B cell (primary cell): ENCODE measurements at regions not wholly inside any gene's neighbourhood (a gene's known extent, or its start where the extent isn't known, plus 50 kb on each side); places are given as distances from the start of the nearest gene placed in this dataset.

Experiments used
- ATAC-seq: fragments of 200-7000 bp; cut with Tn5 transposase; one replicate; pipeline ENCODE4 v1.10.0; 2021; ENCODE audit warnings: low read depth, mild to moderate bottlenecking, moderate number of reproducible peaks, moderate library complexity
- CTCF ChIA-PET: fragments of 350-600 bp; sonication (Branson Sonifier 250); formaldehyde crosslinking; loops from one replicate; lab custom pipeline; 2021; ENCODE audit warnings: antibody characterized with exemption, inconsistent platforms; lab: Charles Lee
- POLR2A ChIA-PET: fragments of 350-600 bp; sonication (Branson Sonifier 250); formaldehyde crosslinking; loops from one replicate; lab custom pipeline; 2021; ENCODE audit warnings: antibody characterized with exemption; lab: Charles Lee
- DNase-seq: peaks from one replicate; pipeline ENCODE4 v3.0.0; 2013
- H2AFZ ChIP-seq: 2 replicates; pipeline ENCODE4 v1.6.1; 2012; ENCODE audit warnings: mild to moderate bottlenecking, low read depth, low read length; ENCODE audit not compliant: insufficient read depth, poor library complexity, severe bottlenecking
- H3K27ac ChIP-seq, 2 donors: 1 replicate in 1 of 2; 2 replicates in 1 of 2; pipeline ENCODE4 v1.5.1; 2012 to 2013; ENCODE audit warnings: low read length in 2 of 2, mild to moderate bottlenecking in 2 of 2, moderate library complexity in 1 of 2
- H3K27me3 ChIP-seq, 4 experiments: fragments of 200-600 bp in 1 of 4; sonication (generic) in 1 of 4; replicated peaks in 1 of 4; 1 replicate in 2 of 4; 2 replicates in 2 of 4; pipeline versions ENCODE4 v1.6.1 to v1.7.0; 2013 to 2016; ENCODE audit warnings: low read length in 3 of 4, mild to moderate bottlenecking in 2 of 4, mixed read lengths in 1 of 4, moderate library complexity in 1 of 4; ENCODE audit not compliant: insufficient read depth in 4 of 4, control insufficient read depth in 3 of 4; ENCODE audit errors: control extremely low read depth in 1 of 4
- H3K36me3 ChIP-seq, 2 experiments: replicated peaks in 1 of 2; 1 replicate in 1 of 2; 2 replicates in 1 of 2; pipeline versions ENCODE4 v1.6.1 to v1.7.1; 2013; ENCODE audit warnings: low read length in 1 of 2; ENCODE audit not compliant: insufficient read depth in 2 of 2, control insufficient read depth in 1 of 2; ENCODE audit errors: control extremely low read depth in 1 of 2, extremely low read depth in 1 of 2
- H3K4me1 ChIP-seq, 2 donors: fragments of 200-600 bp in 1 of 2; sonication (generic) in 1 of 2; 1 replicate in 1 of 2; 2 replicates in 1 of 2; pipeline versions ENCODE4 v1.5.1 to v1.6.1; 2013 to 2017; ENCODE audit warnings: low read length in 2 of 2; ENCODE audit not compliant: control insufficient read depth in 2 of 2, insufficient read depth in 2 of 2
- H3K4me2 ChIP-seq: replicated peaks from 2 replicates; pipeline ENCODE3; 2012; ENCODE audit warnings: mild to moderate bottlenecking, low read depth, low read length; ENCODE audit not compliant: poor library complexity, severe bottlenecking
- H3K4me3 ChIP-seq, 5 experiments: fragments of 200-600 bp in 1 of 5; sonication (generic) in 1 of 5; 1 replicate in 3 of 5; 2 replicates in 2 of 5; pipeline versions ENCODE4 v1.5.1 to v1.7.0; 2011 to 2016; ENCODE audit warnings: low read length in 4 of 5, mild to moderate bottlenecking in 4 of 5, low read depth in 2 of 5, control low read depth in 1 of 5, moderate library complexity in 1 of 5; ENCODE audit not compliant: insufficient read depth in 1 of 5; ENCODE audit errors: control extremely low read depth in 1 of 5, extremely low read depth in 1 of 5
- H3K79me2 ChIP-seq: fragments of 200-600 bp; sonication (generic); one replicate; pipeline ENCODE4 v1.6.0; 2016; ENCODE audit warnings: low read length; ENCODE audit not compliant: control insufficient read depth, insufficient read depth
- H3K9ac ChIP-seq: fragments of 200-600 bp; sonication (generic); 2 replicates; pipeline ENCODE4 v1.6.1; 2017; ENCODE audit warnings: mild to moderate bottlenecking, low read length, moderate library complexity
- H3K9me3 ChIP-seq, 3 donors: one replicate each; pipeline versions ENCODE4 v1.6.1 to v1.7.1; 2013; ENCODE audit warnings: low read length in 2 of 3; ENCODE audit not compliant: control insufficient read depth in 2 of 3, insufficient read depth in 1 of 3; ENCODE audit errors: control extremely low read depth in 1 of 3
- H4K20me1 ChIP-seq: 2 replicates; pipeline ENCODE4 v1.6.0; 2012; ENCODE audit warnings: mild to moderate bottlenecking, low read length; ENCODE audit not compliant: insufficient read depth, control insufficient read depth, poor library complexity, severe bottlenecking
- H3K27ac Mint-ChIP-seq: one replicate; pipeline ENCODE4 v1.8.0; 2021; ENCODE audit warnings: mixed read lengths
- H3K27me3 Mint-ChIP-seq: one replicate; pipeline ENCODE4 v1.8.0; 2021; ENCODE audit warnings: mixed read lengths
- H3K4me1 Mint-ChIP-seq: one replicate; pipeline ENCODE4 v1.8.0; 2021; ENCODE audit warnings: mixed read lengths
- H3K4me3 Mint-ChIP-seq: one replicate; pipeline ENCODE4 v1.8.0; 2021; ENCODE audit warnings: mixed read lengths
- H3K9me3 Mint-ChIP-seq: one replicate; pipeline ENCODE4 v1.8.0; 2022; ENCODE audit warnings: mixed read lengths; ENCODE audit not compliant: insufficient read depth
- CTCF ChIP-seq: fragments of 200-600 bp; IDR thresholded peaks from one replicate; pipeline ENCODE4 v1.8.0; 2022; ENCODE audit warnings: antibody characterized with exemption, mild to moderate bottlenecking
- EZH2 ChIP-seq: IDR thresholded peaks from 2 replicates; pipeline ENCODE4 v1.6.1; 2012; ENCODE audit warnings: borderline replicate concordance, low read depth, mild to moderate bottlenecking, moderate library complexity, low read length; ENCODE audit not compliant: insufficient read depth, poor library complexity, severe bottlenecking
- WGBS: methylation state at CpG from one replicate; pipeline ENCODE4 v1.1.5; 2013; ENCODE audit warnings: missing lambda C conversion rate; ENCODE audit not compliant: insufficient coverage; 5-methylcytosine and 5-hydroxymethylcytosine counted together
- intact Hi-C: fragments of 100-400 bp; cut with micrococcal nuclease; formaldehyde crosslinking; loops from one replicate; pipeline ENCODE4 v1.10.0; 2022

- Histone ChIP-seq H3K27ac (no peak overlapping the region), H3K4me3 (no peak overlapping the region), H3K36me3 (no peaks in the 10 kb centered on the region), H4K20me1 (no peaks in the 10 kb centered on the region), H3K27me3 (no peaks in the 10 kb centered on the region), H2AFZ (no peak overlapping the region), H3K4me1 (no peaks in the 10 kb centered on the region), H3K9me3 (no peaks in the 10 kb centered on the region), H3K4me2 (no peak overlapping the region), H3K9ac (no peak overlapping the region), H3K79me2 (no peaks in the 10 kb centered on the region)
- no peak overlapping the region for H3K27ac Mint-ChIP-seq
- H3K27me3 Mint-ChIP-seq: peaks cover 11% of the 10 kb centered on the region
- no peak overlapping the region for H3K4me3 Mint-ChIP-seq
- intact Hi-C loops: no loop called here
- 78% methylated on average over 4 of the region's 7 CpGs for WGBS
- no peak for ATAC-seq
- no peaks in the 10 kb centered on the region for H3K9me3 Mint-ChIP-seq
- TF ChIP-seq CTCF (no peak), EZH2 (no peak)
- ChIA-PET POLR2A (no interaction called here), CTCF (no interaction called here)
- H3K4me1 Mint-ChIP-seq: no peaks in the 10 kb centered on the region
- no peak for DNase-seq
Observed at GRCh38 chrX:101999644-102000539, 68.1 kb upstream of the ZMAT1 start.

- no peak for DNase-seq
- H3K4me3 ChIP-seq: no peak overlapping the region
- Mint-ChIP-seq H3K9me3 (no peaks in the 10 kb centered on the region), H3K27ac (no peak overlapping the region), H3K27me3 (no peaks in the 10 kb centered on the region), H3K4me1 (no peaks in the 10 kb centered on the region), H3K4me3 (no peak overlapping the region)
- intact Hi-C loops: no loop called here
- POLR2A ChIA-PET: no interaction called here
- CTCF ChIA-PET: no interaction called here
- no peaks in the 10 kb centered on the region for H3K79me2 ChIP-seq
- H3K4me1 ChIP-seq: no peaks in the 10 kb centered on the region
- no peaks in the 10 kb centered on the region for H3K27me3 ChIP-seq
- H3K36me3 ChIP-seq: no peaks in the 10 kb centered on the region
- no peak for TF ChIP-seq CTCF
- TF ChIP-seq EZH2: no peak
- no peak overlapping the region for H3K9ac ChIP-seq
- H3K9me3 ChIP-seq: no peaks in the 10 kb centered on the region
- H3K27ac ChIP-seq: no peak overlapping the region
- H3K4me2 ChIP-seq: no peak overlapping the region
- WGBS: no CpG with 5 or more reads among the region's 2 CpGs
- H4K20me1 ChIP-seq: no peaks in the 10 kb centered on the region
- no peak for ATAC-seq
- no peak overlapping the region for H2AFZ ChIP-seq
Observed at GRCh38 chrX:101993335-101993734, 61.5 kb upstream of the ZMAT1 start.
